ENCODE measurements at regions not wholly inside any gene's neighbourhood (a gene's known extent, or its start where the extent isn't known, plus 50 kb on each side); places are given as distances from the start of the nearest gene placed in this dataset.
A peak's percentile ranks its signal among the peaks of the same experiment; 100 is the strongest.

DNA sequence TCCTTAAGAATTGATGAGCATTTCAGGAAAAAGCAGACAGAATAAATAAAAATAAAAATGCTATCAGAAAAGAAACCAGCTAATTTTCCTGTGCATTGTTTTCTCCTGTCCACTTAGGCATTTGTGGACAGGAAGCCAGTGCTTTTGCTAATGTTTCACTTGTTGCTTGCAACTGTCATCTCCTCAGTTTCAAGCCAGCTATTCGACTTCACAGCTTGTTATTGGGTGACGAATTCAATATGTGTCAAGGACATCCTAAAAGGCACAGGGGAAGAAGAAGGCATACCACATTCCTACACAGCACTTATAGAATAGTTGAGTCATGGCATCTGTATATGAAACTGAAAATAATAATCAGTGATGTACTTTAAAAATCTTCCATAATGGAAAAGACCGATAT is 530.6 kb upstream of the KIRREL3 start:
- DNase-seq, result no peak

DNA sequence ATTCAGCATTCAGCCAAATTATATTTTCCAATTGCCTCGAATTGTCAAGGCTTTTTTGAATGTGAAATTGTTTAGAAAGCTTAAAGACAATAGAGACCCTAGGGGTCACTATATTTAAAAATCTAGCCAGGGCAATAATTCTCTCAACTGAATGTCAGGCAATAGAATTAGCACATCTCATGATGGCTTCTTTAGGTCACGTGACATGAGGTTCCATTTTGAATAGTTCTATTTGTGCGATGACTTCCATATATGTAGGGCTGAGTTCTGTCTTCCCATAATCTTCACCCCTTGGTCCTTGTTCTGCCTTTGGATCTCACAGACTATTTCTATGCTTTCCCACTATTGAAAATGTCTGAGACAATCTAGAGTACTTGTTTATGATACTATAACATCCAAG is 527.7 kb upstream of the KIRREL3 start:
- no peak for DNase-seq

DNA sequence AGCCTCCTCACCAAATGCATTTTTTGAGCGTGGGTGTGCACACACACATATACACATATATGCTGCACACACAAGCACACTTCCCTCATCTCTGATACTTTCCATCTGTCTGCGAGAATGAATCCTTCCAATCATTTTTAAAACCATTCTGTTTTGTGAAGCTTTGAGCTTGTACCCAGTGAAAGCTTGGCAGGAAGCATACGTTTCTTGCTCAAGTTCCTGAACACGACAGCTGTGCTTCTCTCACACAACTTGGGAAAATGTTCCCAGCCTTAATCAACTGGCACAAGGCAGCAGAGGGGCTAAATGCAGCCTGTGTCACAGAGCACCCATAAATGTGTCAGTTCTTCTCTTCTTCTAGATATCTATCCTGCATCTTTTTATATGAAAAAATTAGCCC is 524.0 kb upstream of the KIRREL3 start:
- DNase-seq, result no peak

DNA sequence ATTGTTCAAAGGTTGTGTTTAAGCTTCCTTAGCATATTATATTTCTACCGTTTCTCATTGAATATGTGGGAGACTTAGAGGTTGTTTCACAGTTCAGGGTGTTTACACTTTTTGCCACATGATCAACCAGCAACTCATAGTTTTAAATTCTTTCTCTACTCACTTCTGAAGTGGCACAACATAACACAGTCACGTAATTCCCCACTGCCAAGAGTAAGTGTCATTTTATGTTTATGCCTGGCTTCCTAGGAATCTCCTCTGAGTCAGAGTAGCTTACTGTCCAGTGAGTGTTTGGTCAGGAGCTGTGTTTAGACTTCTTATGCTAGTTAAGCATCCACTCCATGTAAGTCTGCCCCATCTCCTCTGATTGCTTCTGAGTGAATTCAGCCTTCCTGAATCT is 520.8 kb upstream of the KIRREL3 start:
- no peak for DNase-seq

DNA sequence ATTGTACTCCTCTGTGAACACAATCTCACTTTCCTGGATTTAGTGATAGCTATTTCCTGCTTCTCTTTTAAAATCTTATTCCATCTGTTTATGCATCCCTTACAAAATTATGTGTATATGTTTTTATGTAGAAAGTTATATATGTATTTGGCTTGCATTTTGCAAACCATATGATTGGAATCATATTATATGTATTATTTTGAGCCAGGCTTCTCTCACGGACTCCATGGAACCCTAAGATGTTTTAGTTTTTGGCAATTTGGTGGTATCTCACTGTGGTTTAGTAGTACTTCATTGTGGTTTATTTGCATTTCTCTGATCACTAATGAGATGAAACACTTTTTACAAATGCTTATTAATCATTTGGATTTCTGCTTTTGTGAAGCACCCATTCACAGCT is 507.3 kb upstream of the KIRREL3 start:
- DNase-seq, result no peak

DNA sequence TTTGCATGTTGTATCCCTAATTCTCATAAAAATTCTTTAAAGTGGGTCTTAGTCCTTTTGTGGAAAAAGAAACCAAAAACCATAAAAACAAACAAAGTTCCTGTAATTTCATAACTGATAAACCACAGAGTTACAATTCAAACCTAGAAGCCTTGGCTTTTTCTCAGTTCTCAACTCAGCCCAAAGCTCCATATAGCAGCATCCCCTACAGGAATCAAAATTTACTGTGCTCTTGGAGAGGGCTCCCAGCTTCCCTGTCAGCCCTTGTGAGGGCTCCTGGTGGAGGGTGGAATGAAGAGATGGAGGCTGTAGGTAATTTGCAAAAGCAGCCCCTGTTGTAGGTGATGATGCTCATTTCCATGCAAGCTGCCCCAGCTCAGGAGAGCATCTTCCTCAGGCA is 506.1 kb upstream of the KIRREL3 start:
- no peak for DNase-seq

DNA sequence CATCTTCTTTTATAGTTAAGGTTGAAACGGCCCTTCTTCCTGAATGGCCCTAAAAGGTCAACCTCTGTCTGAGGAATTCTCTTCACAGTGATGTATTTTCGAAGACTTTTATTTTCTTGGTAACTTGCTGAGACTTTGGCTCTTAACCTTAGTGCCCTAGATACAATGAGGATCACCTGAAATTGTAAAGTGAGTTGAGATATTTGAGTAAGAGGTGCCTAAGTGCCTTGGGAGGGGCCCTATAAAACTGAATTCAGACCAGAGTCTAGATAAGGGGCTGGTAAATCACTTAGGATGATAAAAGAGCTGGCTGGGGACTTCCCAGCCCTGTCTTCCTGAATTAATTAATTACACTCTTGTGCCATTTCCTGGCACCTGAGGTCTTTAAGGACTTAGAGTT is 505.6 kb upstream of the KIRREL3 start:
- DNase-seq, result no peak

DNA sequence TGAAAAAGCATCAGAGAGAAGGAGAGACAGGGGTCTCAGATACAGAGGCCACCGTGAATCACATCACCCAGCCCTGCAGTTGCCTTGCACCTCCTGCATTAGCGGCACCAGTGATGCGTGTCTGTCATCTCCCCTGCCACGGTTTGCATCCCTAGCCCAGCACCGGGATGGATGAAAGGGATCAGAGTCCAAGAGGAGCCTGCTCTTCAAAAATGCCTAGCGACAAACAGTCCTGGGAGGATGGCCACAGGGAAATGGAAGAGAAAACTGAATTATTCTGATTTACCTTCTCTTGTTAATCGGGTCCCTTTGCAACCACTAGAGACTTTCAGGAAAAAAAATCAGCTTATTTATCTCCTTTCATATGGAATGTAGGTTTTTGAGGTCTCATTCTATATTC is 495.6 kb upstream of the KIRREL3 start:
- no peak for DNase-seq

DNA sequence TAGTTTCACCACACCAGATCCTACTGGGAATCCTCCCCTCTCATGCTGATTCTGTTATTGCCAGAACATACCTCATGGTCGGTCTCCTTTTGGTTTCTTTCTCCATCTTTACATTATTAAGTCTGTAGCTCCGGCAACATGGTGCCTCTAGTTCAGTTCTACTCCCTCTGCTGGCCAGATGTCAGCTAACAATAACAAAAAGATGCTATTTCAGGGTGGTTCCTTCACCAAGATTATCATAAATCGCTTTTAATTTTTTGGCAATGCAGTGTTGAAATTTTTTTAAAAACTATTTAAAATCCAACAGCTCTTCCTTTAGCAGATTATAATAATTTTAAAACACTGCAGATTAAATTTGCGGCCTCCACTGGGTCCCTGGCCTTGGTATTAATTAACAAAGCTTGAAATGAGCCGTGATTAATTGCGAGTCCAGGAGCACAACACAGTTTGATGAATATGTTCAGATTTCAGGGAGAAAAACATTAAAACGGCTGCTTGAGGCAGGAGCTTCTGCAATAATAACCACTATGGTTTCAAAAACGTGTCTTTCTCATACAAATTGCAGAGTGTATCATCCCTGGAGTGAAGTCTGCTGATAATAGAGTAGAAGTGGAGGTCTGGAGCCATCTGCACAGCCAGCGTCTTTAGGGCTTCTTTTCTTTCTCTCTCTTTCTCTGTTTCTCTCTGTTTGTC is 492.9 kb upstream of the KIRREL3 start:
- DNase-seq, result peak; percentile 51

DNA sequence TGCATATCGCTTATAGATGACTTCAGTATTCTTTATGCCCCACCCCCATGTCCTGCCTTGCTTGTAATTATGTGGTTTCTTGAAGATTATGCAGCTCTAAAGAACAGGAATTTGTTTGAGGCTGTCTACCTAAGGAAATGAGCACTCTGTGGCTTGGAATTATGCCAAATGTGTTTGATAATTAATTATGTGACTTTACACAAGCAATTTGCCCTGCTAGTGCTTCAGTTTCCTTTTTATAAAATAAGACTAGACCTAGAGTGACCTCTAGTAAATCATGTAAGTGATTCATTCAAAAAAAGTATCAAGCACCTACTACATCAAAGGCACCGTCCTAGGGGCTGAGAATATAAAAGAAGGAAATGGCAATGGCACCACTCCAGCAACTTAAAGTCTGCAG is 491.5 kb upstream of the KIRREL3 start:
- no peak for DNase-seq

DNA sequence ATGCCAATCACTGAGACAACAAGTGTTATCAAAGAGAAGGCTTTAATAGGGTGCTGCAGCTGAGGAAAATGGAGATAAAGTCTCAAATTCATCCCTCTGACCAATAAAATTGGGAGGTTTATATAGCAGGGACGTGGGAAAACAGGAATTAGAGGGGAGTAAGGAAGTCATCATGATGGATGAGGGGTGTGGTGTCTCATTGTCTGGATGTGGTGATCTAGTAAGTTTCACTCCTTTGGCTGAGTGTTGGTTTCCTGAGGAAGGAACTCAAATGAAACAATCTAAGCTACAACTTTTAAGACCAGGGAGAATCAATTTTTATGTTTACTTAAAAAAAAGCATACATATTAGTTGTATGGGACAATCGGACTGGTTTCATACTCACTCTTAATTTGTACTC is 491.0 kb upstream of the KIRREL3 start:
- DNase-seq, result no peak

DNA sequence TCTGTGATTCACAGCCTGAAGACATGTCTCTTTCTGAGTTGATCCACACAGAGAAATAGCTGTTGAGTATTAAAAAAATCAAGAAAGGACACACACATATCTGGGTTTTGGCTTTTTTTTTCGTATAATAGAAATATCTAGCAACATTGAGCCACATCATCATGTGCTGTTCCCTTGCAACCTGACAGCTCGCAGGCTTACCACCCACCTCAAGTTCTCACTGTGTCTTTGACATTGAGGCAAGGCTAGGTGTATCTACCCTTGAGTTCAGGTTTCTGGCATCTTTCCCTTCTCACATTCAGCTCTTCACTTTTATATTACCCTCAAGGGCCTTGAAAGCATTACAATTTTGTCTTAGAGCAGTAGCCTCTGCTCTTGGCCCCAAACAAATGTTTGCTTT is 490.3 kb upstream of the KIRREL3 start:
- no peak for DNase-seq

DNA sequence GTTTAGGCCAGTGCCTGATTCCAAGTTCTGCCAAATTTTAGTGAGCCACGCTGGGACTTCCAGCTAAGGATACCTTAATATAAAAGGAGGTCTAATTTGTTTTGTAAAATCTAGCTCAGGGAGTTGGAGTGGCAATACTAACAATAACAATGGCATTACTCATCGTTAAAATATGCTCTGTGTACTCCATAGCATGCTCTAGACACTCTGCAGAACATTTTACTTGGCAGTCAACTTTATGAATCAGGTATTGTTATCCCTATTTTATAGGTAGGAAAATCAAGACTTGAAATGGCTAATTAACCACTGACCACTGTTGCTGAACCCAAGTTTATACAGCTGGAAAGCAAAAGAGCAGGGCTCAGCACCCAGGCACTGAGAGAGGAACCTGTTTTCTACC is 485.0 kb upstream of the KIRREL3 start:
- DNase-seq, result no peak

DNA sequence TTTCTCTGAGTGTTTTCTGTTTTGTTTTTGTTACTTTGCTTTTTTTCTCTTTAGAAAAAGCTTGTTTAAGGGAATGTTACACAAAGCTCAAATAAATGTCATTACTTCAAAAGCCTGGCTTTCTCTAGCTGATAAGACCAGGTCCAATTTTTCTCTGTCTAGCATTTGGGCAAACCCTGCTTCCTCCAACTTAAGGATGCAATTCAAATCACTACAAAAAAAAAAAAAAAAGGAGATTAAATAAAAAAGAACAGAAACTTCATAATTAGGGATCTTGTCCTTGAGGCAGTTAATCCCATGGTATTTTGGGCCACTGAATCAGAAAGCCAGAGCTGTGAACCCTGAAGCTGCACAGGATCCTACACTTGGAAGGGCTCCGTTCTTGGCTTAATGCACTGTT is 480.8 kb upstream of the KIRREL3 start:
- DNase-seq, result no peak

DNA sequence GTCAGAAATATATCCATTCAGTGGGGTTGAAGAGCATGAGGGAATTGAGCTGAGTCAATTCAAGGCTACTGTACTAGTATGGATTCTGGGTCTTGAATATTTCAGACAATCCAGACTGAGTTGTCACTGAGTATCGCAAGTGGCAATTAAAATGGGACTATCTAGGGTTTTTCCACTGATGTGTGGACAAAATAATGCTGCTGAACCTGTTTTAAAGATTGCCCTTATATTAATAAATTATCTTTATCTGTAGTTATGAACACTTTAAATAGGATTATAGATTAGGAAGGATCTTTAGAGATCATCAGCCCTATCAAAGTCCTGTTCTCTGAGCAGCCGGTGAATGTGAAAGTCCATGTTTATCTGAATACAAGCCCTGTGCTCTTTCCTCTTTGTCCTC is 478.3 kb upstream of the KIRREL3 start:
- DNase-seq, result no peak

DNA sequence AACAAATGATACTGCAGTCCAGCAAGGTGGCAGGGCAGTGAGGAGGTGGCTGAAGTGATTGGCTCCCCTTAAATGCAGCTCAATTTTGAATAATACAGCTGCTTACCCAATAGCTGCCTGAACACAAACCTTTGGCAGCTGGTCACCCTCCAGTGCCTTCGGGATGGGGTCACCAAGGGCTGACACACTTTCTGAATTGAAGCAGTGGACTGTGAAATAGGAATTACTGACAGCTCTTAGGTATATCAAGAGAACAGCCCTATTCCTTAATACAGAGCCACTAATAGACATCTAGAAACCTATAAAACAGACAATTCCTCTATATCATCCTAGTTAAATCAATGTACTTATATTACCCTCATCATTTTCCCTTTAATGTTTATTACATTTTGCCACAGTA is 474.2 kb upstream of the KIRREL3 start:
- DNase-seq, result no peak

DNA sequence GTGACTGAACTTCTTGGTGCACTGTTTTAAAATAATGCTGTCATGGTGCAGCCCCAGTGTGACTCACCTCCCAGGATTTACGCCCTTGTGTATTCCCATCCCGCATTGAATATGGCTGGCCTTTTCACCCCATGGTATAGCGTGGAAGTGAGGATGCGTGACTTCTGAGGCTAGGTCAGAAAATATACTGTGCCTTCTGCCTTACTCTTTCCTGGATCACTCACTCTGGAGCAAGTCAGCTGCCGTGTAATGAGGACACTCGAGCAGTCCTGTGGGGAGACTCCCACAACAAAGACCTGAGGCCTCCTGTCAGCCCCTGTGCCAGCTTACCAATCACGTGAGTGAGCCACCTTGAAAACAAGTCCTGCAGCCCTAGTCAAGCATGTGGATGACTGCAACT is 471.9 kb upstream of the KIRREL3 start:
- DNase-seq, result no peak

DNA sequence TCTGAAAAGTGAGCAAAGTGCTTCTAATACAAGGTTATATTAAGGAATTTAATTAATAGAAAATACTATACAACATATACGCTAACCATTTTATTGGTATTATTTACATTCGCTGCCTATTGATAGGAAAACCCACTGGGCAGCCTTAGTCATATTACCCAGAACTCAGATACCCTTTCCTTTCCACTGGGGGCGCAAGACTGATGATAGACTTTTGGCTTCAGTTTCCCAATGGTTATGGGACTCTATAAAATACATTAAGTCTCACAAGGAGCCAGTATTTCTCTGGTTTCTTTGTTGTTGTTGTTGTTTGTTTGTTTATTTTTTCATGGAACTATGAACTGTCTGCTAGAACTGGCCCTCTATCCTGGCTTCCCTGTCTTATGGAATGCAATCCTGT is 471.1 kb upstream of the KIRREL3 start:
- DNase-seq, result no peak

DNA sequence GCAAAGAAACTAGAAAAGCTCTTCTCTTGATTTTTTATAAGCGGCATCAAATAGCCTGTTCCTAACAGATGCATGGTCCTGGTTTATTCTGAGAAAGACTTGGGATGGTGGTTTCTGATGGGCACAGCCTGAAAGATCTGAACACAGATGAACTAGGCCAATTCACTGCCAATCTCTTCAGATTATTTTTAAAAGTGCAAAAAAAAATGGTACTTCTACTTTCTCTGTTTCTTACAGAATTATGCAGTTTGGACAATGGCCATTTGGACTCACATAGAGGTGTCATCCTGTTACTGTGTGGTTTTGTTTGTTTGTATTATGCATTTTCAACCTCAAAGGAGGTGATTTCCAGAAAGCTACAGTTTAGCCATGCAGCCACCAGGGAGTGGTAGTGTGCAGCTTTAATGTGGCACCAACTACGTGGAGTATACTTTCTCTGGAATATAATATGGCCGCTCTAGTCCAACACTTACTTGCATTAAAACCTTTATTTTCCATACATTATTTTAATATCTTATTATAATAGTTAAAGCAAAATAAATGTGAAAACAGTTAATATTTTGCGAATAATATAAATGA is 469.8 kb upstream of the KIRREL3 start:
- no peak for DNase-seq

DNA sequence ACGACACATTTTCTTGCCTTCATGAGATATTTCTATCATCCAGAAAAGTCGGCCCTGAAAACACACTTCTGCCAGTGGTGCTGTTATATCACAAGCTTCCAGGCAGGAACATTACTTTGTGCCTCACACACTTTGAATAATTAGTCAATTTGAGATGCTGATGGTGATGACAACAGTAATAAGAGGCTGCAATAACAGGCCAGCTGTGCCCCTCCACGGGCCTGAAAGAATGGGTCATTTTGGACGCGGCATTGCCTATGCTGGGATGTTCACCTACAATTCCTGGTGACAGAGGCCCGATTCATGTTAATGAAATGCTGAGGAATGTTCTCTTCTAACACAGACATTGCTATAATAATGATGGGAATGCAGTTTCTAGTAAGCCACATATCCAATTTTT is 463.8 kb upstream of the KIRREL3 start:
- no peak for DNase-seq

DNA sequence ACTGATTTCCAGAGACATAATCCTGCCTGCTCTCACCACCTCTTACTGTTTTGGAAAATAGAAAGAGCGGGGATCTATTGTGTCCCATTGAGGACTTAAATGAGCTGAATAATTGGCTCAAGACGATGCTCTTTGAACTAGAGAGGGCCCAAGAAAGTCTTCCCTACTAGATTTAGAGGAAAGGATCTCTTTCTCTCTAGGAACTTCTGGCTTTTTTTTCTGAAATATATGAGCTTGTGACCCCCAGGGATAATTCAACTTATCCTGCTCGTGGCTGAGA is 461.4 kb upstream of the KIRREL3 start:
- no peak for DNase-seq

DNA sequence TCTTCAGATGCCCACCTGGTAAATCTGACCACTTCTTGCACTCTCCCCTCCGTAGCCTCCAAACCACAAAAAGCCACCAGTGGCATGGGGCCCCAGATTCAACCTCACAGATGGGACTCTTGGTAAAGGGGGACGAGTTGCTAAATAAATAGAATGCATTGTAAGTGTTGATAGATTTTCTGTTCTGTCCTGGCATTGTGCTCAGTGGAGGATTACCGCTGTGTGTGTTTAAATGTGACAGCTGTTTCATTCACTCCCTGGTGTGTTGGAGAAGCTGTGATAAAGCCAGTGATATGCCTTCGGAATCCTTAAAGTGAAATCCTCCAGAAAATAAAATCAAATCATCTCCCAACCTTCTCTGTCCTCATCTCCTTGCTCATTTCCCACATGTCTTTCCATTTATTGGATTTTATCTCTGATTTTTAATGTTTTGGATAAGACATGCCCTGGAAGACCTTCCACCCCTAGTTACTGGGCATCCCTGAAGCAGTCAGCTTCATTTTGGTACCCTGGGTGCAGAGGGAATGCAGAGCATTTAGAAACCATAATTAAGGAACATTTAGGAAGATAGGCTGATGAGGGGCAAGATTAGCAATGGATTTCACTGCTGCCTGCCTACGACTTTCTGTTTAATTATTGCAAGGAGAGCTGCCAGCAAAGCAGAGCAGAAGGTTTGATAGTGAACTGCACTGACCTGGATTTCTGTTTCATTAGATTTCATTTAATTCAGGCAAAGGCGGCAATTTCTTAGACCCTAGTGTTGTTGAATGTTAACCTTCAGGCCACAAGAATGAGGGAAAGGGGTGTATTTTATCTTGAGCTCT is 460.9 kb upstream of the KIRREL3 start:
- DNase-seq, result no peak

DNA sequence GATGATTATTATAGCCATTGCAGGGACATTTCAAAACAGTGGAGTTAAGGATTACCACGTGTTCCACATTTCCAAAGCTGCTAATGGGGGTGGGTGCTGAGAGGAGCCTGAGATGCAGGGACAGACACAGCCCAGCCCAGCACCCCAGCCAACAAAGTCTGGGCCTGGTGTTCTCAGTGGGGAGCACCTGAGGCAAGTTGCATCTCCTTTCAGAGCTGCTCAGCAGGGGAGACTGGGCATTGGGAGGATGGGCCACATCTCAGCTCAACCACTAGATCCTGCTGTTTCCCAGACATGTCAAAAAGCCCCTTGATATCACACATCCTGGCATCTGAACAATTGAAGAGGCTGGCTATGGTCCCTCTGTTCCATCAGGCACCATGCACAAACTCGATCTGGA is 458.0 kb upstream of the KIRREL3 start:
- no peak for DNase-seq

DNA sequence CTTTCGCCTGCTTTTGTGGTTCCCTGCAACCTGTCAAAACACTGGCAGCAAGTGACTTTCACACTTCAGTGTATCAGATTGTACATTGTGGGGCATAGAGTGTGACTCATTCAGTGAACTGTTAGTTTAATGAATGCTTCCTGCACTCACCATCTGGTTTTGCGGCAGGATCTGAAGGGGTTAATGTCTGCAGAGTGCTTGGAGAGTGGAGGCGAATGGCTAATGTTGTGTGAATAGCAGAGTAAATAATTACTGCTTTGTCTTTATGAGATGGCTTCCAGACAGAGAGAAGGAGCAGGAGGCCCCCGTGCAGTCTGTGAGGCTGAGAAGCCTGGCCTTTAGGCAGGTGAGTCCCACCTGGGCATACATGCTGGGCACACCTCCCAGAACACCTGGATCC is 454.3 kb upstream of the KIRREL3 start:
- DNase-seq, result peak; percentile 91

DNA sequence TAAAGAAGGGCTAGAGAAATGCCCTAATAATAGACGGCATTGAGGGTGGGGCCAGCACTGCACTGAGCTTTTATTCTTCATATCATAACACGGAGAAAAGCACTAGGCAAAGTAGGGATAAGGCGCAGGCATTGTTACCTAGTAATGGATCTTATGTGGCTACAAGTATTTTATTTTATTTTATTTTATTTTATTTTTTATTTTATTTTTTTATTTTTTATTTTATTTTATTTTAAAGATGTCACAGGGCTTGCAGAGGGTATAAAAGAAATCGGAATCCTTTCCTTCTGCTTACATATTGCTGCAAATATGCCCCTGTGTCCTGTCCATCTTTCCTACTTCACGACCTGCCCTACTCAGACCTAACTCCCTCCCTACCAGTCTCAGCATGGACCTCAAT is 452.0 kb upstream of the KIRREL3 start:
- DNase-seq, result no peak
